Ecto neural progenitor cell (in vitro differentiated cells): ENCODE measurements at regions not wholly inside any gene's neighbourhood (a gene's known extent, or its start where the extent isn't known, plus 50 kb on each side); places are given as distances from the start of the nearest gene placed in this dataset.

ENCODE experiments used
- DNase-seq: peaks from one replicate; pipeline ENCODE4 v3.0.0-alpha.2; 2018; ENCODE audit warnings: low spot score

DNA sequence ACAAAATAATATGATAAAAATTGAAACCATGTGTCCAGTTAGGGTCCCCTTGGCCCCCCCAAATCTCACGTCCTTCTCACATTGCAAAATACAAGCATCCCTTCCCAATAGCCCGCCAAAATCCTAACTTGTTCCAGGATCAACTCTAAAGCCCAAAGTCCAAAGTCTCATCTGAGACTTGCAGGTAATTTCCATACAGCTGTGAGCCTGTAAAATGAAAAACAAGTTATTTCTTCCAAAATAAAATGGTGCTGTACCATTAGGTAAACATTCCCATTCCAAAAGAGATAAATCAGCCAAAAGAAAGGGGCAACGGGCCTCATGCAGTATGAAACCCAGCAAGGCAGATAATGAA, 51.0 kb upstream of the COBL start:
- DNase-seq, result no peak

DNA sequence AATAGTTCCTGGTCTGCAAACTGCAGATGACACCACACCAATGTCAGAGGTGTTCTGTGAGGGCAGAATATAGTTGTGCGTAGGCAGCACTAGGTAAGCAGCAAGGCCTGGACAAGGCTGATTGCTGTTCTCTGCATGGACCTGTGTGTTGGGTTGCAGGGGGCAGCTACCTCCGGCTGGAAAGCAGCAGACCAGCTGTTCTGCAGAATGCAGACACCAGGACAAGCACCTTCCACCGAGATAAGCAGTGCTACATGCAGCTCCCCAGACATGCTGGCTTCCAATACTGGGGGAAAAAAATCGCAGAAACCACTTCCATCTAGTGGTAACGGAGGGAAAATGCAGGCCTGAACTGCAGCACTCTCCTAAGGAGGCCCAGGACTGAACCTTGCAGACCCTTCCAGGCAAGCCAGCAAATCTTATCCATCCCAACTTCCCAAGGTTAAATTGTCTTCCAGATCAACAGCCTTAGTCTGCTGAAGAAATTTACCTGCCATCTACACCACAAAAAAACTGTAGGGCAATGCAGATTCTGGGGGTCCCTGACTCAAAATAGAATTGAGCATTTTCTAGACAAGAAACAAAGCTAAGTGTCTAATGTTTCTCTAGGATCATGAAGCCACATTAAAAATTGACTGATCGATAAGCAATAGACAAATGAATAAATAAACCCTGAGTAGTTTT, 50.5 kb upstream of the COBL start:
- DNase-seq, result peak; percentile 65
